GM20000 (cell line): ENCODE measurements at regions not wholly inside any gene's neighbourhood (a gene's known extent, or its start where the extent isn't known, plus 50 kb on each side); places are given as distances from the start of the nearest gene placed in this dataset.
"Not testable (repeated sequence)": the region's sequence is repeated elsewhere in the genome, so short reads cannot be mapped to it uniquely, and the experiment has no call there.

Experiments used
- DNase-seq: peaks from one replicate; pipeline ENCODE4 v3.0.0; 2012; ENCODE audit warnings: low spot score
- TF ChIP-seq, protein P1 (sequence below): IDR thresholded peaks from 2 replicates; pipeline ENCODE4 v1.5.1; 2012; ENCODE audit warnings: mild to moderate bottlenecking, control low read depth; ENCODE audit errors: extremely low read depth, missing control alignments

DNA sequence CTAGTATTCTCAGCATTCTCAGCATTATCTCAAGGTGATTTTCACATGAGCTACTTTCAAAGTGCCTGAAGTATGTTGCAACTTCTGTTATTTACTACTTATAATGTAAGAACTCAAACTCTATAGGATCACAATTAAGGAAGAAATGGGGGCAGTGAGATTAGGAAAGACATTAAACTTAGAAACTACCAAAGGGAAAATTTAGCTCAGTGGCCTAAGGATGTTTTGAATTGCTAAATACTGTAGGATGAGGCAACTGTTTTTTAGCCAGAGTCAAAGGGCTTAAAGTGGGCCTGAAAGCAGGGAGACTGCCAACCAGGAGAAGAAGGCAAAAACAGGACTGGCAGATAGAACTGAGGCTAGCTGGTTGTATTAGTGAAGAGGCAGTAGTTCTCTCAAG lies 55.5 kb upstream of the MBNL1 start:
- TF ChIP-seq, protein P1, sequence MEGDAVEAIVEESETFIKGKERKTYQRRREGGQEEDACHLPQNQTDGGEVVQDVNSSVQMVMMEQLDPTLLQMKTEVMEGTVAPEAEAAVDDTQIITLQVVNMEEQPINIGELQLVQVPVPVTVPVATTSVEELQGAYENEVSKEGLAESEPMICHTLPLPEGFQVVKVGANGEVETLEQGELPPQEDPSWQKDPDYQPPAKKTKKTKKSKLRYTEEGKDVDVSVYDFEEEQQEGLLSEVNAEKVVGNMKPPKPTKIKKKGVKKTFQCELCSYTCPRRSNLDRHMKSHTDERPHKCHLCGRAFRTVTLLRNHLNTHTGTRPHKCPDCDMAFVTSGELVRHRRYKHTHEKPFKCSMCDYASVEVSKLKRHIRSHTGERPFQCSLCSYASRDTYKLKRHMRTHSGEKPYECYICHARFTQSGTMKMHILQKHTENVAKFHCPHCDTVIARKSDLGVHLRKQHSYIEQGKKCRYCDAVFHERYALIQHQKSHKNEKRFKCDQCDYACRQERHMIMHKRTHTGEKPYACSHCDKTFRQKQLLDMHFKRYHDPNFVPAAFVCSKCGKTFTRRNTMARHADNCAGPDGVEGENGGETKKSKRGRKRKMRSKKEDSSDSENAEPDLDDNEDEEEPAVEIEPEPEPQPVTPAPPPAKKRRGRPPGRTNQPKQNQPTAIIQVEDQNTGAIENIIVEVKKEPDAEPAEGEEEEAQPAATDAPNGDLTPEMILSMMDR, result no peak
- no peak for DNase-seq

DNA sequence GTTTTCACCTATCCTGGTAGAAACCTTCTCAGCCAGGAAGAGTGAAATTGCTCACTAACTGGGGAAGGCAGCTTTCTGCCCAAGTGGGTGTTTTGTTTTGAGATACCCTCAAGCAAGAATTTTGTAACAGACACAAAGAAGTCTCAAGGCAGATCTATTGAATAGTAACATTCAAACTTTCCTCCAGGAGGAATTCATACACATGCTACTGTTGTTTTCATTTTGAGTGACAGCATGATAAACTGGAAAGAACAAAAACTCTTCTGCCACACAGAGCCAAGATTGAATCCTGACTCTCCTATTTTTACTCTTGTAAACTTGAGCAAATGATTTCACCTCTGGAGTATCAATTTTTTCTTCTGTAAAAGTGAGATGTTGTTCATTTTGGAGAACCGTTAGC lies 54.8 kb upstream of the MBNL1 start:
- TF ChIP-seq, protein P1, result no peak
- DNase-seq, result no peak

DNA sequence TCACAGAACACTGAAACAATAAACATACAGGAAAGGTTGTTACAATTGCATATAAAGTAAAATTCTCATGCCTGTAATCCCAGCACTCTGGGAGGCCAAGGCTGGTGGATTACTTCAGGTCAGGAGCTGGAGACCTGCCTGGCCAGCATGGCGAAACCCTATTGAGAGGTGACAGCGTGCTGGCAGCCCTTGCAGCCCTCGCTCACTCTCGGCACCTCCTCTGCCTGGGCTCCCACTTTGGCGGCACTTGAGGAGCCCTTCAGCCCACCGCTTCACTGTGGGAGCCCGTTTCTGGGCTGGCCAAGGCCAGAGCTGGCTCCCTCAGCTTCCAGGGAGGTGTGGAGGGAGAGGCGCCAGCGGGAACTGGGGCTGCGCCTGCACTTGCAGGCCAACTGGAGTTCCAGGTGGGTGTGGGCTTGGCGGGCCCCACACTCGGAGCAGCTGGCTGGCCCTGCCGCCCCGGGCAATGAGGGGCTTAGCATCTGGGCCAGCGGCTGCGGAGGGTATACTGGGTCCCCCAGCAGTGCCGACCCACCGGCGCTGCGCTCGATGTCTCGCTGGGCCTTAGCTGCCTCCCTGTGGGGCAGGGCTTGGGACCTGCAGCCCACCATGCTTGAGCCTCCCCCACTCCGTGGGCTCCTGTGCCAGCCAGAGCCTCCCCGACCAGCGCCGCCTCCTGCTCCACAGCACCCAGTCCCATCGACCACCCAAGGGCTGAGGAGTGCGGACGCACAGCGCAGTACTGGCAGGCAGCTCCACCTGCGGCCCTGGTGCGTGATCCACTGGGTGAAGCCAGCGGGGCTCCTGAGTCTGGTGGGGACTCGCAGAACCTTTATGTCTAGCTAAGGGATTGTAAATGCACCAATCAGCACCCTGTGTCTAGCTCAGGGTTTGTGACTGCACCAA lies 51.5 kb upstream of the MBNL1 start:
- not testable (repeated sequence) for DNase-seq

DNA sequence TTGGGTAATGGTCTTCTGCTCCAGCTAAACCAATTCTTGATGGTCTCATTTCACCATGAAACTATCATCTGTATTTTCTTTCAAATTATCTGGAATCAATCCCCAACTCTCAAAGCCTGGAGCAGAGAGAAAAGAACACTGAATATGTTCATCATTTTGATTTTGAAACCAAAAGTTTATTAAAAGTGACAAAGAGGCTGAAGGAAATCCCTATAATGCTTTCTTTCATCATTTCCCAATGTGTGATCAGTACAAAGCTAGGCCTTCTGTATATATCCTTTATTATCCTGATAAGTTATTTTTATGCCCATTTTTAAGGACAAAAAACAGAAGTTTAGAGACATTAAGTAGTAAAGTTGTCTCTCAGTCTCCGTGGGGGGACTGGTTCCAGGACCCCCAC lies 50.1 kb upstream of the MBNL1 start:
- TF ChIP-seq, protein P1, result no peak
- no peak for DNase-seq
